PC-9 (cell line): ENCODE measurements at regions not wholly inside any gene's neighbourhood (a gene's known extent, or its start where the extent isn't known, plus 50 kb on each side); places are given as distances from the start of the nearest gene placed in this dataset.

ENCODE experiments used
- BruUV-seq: library from RNA; stranded (reverse); fragments of 400-500 nt; replicated peaks from 2 replicates; lab custom pipeline; 2021; lab: Mats Ljungman, UMichigan
- CTCF ChIA-PET: fragments of 300-600 bp; sonication (Branson Sonifier 250); formaldehyde crosslinking; loops from one replicate; lab custom pipeline; 2022; ENCODE audit warnings: antibody characterized with exemption; lab: Charles Lee
- POLR2A ChIA-PET: fragments of 300-600 bp; sonication (Branson Sonifier 250); formaldehyde crosslinking; loops from one replicate; lab custom pipeline; 2022; ENCODE audit warnings: antibody characterized with exemption; ENCODE audit not compliant: unreplicated experiment; lab: Charles Lee
- DNase-seq, 2 experiments: peaks; one replicate each; pipeline versions ENCODE4 v3.0.0 to v3.0.0-alpha.2; 2015 to 2022; ENCODE audit warnings: mixed read lengths in 1 of 2
- H2AFZ ChIP-seq: fragments of 200-600 bp; sonication (generic); 2 replicates; pipeline ENCODE4 v1.8.1; 2017; ENCODE audit warnings: antibody characterized with exemption
- H3F3A ChIP-seq: fragments of 200-600 bp; sonication (generic); 2 replicates; pipeline ENCODE4 v1.8.1; 2017; ENCODE audit warnings: antibody characterized with exemption, mild to moderate bottlenecking, low read depth; ENCODE audit not compliant: insufficient read depth
- H3K27ac ChIP-seq: fragments of 200-600 bp; sonication (generic); 2 replicates; pipeline ENCODE4 v1.6.1; 2016; ENCODE audit warnings: mixed run types
- H3K27me3 ChIP-seq: fragments of 200-600 bp; sonication (generic); 2 replicates; pipeline ENCODE4 v1.6.1; 2016; ENCODE audit warnings: low read depth, mixed run types; ENCODE audit not compliant: insufficient read depth
- H3K36me3 ChIP-seq: fragments of 200-600 bp; sonication (generic); 2 replicates; pipeline ENCODE4 v1.6.1; 2016; ENCODE audit warnings: low read depth, mixed run types
- H3K4me1 ChIP-seq: fragments of 200-600 bp; sonication (generic); replicated peaks from 2 replicates; pipeline ENCODE4 v1.6.1; 2016; ENCODE audit warnings: mixed run types; ENCODE audit not compliant: insufficient read depth
- H3K4me2 ChIP-seq: fragments of 200-600 bp; sonication (generic); 2 replicates; pipeline ENCODE4 v1.6.1; 2017; ENCODE audit warnings: mixed run types
- H3K4me3 ChIP-seq: fragments of 200-600 bp; sonication (generic); 2 replicates; pipeline ENCODE4 v1.6.1; 2016; ENCODE audit warnings: mixed run types
- H3K79me2 ChIP-seq: fragments of 200-600 bp; sonication (generic); 2 replicates; pipeline ENCODE4 v1.6.1; 2017; ENCODE audit warnings: low read depth, mixed run types
- H3K9me2 ChIP-seq: fragments of 200-600 bp; sonication (generic); 2 replicates; pipeline ENCODE4 v1.8.1; 2017; ENCODE audit warnings: mild to moderate bottlenecking; ENCODE audit not compliant: insufficient read depth
- H3K9me3 ChIP-seq: fragments of 200-600 bp; sonication (generic); 2 replicates; pipeline ENCODE4 v1.8.1; 2016; ENCODE audit warnings: low read depth; ENCODE audit not compliant: insufficient read depth
- H4K20me1 ChIP-seq: fragments of 200-600 bp; sonication (generic); 2 replicates; pipeline ENCODE4 v1.8.1; 2017; ENCODE audit not compliant: insufficient read depth
- EZH2 ChIP-seq: fragments of 200-600 bp; sonication (generic); IDR thresholded peaks from 2 replicates; pipeline ENCODE4 v1.8.0; 2017; ENCODE audit warnings: antibody characterized with exemption, low read depth
- intact Hi-C: fragments of 100-400 bp; cut with micrococcal nuclease; formaldehyde crosslinking; loops from one replicate; pipeline ENCODE4 v1.10.0; 2022; ENCODE audit not compliant: unreplicated experiment
- TF ChIP-seq, protein P1 (sequence below): fragments of 200-600 bp; sonication (generic); conservative IDR thresholded peaks from 2 replicates; pipeline ENCODE4 v1.6.1; 2017; ENCODE audit warnings: mixed run types, antibody characterized with exemption, mild to moderate bottlenecking, moderate library complexity

DNA sequence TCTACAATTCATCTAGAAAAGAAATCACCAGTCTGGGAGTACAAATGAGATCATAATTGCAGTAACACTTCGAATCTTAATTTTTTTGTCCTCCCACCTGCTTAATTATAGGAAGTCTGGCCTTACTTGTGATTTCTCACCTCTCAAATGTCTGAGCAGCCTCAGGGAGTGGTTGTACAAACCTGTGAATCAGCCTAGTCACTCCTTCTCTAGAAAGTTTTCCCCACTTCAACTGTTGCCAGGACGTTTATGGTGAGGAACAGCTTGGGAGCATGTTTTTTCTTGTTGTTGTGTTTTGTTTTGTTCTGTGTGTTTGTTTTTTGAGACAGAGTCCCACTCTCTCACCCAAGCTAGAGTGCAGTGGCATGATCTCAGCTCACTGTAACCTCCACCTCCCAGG is 50.3 kb upstream of the CLDN10 start:
- H3K4me3 ChIP-seq = no peak overlapping the region
- intact Hi-C loops = no loop called here
- H2AFZ ChIP-seq = no peak overlapping the region
- no peaks in the 10 kb centered on the region for H3K79me2 ChIP-seq
- no peaks in the 10 kb centered on the region for H3K36me3 ChIP-seq
- CTCF ChIA-PET = no interaction called here
- POLR2A ChIA-PET = no interaction called here
- H3K27me3 ChIP-seq = no peaks in the 10 kb centered on the region
- no peaks in the 10 kb centered on the region for H3K9me2 ChIP-seq
- peaks cover 19% of the 10 kb centered on the region for H3K4me1 ChIP-seq
- H3K9me3 ChIP-seq = 0 out of 2 replicates have a peak, but pooled peaks cover 6% of the 10 kb centered on the region
- no TSS peak for BruUV-seq
- DNase-seq = no peak
- no peaks in the 10 kb centered on the region for H3F3A ChIP-seq
- H4K20me1 ChIP-seq = no peaks in the 10 kb centered on the region
- TF ChIP-seq EZH2 = no peak
- TF ChIP-seq, protein P1, sequence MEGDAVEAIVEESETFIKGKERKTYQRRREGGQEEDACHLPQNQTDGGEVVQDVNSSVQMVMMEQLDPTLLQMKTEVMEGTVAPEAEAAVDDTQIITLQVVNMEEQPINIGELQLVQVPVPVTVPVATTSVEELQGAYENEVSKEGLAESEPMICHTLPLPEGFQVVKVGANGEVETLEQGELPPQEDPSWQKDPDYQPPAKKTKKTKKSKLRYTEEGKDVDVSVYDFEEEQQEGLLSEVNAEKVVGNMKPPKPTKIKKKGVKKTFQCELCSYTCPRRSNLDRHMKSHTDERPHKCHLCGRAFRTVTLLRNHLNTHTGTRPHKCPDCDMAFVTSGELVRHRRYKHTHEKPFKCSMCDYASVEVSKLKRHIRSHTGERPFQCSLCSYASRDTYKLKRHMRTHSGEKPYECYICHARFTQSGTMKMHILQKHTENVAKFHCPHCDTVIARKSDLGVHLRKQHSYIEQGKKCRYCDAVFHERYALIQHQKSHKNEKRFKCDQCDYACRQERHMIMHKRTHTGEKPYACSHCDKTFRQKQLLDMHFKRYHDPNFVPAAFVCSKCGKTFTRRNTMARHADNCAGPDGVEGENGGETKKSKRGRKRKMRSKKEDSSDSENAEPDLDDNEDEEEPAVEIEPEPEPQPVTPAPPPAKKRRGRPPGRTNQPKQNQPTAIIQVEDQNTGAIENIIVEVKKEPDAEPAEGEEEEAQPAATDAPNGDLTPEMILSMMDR = no peak
- no peak overlapping the region for H3K4me2 ChIP-seq
- no peak overlapping the region for H3K27ac ChIP-seq
